Ovary (tissue), 3 donors: ENCODE measurements at regions not wholly inside any gene's neighbourhood (a gene's known extent, or its start where the extent isn't known, plus 50 kb on each side); places are given as distances from the start of the nearest gene placed in this dataset.

Source experiments
- EP300 ChIP-seq: sonication (generic); formaldehyde crosslinking; IDR thresholded peaks from one replicate; pipeline ENCODE4 v1.6.1; 2017; ENCODE audit warnings: antibody characterized with exemption
- POLR2A ChIP-seq: fragments of 450-650 bp; IDR thresholded peaks from one replicate; pipeline ENCODE4 v1.6.1; 2017; ENCODE audit warnings: antibody characterized with exemption, mild to moderate bottlenecking, moderate library complexity
- TF ChIP-seq, protein P1 (sequence below), 3 donors: fragments of 450-650 bp in 2 of 3; fragments of 200-600 bp in 1 of 3; IDR thresholded peaks; one replicate each; pipeline versions ENCODE4 v1.5.1 to v1.8.0; 2016 to 2022; ENCODE audit warnings: antibody characterized with exemption in 3 of 3, mild to moderate bottlenecking in 1 of 3
- donor health status: DM: no; HTN: no; CAD: no.

DNA sequence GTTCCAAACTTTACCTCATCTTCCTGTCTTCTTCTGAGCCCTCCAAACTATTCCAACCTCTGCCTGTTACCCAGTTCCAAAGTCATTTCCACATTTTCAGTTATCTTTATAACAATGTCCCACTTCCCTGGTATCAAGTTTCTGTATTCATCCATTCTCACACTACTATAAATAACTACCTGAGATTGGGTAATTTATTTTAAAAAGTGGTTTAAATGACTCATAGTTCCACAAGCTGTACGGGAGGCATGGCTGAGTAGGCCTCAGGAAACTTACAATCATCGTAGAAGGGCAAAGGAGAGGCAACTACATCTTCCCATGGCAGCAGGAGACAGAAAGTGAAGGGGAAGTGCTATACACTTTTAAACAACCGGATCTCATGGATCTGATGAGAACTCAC is 428.5 kb upstream of the RGS18 start:
- TF ChIP-seq, protein P1, sequence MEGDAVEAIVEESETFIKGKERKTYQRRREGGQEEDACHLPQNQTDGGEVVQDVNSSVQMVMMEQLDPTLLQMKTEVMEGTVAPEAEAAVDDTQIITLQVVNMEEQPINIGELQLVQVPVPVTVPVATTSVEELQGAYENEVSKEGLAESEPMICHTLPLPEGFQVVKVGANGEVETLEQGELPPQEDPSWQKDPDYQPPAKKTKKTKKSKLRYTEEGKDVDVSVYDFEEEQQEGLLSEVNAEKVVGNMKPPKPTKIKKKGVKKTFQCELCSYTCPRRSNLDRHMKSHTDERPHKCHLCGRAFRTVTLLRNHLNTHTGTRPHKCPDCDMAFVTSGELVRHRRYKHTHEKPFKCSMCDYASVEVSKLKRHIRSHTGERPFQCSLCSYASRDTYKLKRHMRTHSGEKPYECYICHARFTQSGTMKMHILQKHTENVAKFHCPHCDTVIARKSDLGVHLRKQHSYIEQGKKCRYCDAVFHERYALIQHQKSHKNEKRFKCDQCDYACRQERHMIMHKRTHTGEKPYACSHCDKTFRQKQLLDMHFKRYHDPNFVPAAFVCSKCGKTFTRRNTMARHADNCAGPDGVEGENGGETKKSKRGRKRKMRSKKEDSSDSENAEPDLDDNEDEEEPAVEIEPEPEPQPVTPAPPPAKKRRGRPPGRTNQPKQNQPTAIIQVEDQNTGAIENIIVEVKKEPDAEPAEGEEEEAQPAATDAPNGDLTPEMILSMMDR (IDR thresholded peaks at IDR 0.05): no peak
- TF ChIP-seq POLR2A (no peak), EP300 (no peak)
